NCI-H1417 treated with DMSO at 0.1 percent for 48 hours (cell line): ENCODE measurements at regions not wholly inside any gene's neighbourhood (a gene's known extent, or its start where the extent isn't known, plus 50 kb on each side); places are given as distances from the start of the nearest gene placed in this dataset.

Source experiments
- DNase-seq: peaks from one replicate; lab custom pipeline; 2025; lab: John Stamatoyannopoulos, UW

DNA sequence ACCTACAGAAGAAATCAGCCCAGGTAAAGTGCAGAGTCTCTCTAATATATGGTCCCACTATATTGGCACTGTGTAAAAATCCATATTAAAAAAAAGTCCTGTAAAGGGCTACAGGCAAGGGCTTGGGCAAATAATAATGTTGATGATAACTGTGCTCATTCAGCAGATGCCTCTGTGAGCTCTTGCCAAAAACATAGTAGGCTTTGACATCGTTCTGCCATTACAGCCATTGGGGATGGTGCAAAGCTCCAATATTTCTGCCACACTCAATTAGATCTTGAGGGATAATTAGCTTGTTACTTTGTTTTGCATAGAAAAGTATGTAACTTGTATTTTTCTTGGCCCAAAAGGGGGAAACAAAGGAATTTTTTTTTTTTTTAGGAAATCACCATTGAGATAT lies 645.5 kb upstream of the FAM241A start:
- no peak for DNase-seq

DNA sequence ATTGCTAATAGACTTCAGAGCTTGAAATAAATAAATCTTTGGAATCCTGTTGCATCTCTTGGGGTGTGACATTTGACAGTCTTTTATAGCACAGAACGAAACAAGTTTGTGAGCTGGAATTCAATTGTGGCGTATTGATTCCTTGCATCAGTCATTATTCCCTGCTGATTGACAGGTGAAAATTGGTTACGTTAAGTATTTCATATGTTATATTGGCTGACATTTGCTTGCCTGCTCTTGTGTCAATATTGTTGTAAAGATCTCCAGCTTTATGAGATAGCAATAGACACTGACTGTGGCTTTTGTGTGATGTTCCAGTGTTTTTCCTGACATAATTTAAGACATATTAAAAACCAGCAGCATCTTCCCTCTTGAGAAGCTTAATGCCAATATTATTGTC lies 644.4 kb upstream of the FAM241A start:
- no peak for DNase-seq

DNA sequence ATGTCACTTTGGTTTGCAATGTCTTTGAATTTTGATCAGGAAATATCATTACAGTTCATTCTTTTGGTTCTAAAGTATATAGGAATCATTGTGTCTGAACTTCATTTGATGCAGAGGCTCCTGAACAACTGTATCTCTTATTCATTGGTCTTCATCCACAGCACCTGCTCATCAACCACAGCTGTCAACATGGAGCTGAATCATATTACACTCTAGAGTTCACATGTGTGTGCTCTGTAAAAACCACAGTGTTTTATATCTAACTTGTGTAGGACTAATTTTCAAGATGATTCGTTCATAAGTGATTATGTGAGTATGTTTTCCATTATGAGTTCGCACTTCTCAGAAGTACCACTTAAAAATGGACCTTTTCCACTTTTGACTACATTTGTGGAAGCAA lies 643.3 kb upstream of the FAM241A start:
- DNase-seq, result no peak

DNA sequence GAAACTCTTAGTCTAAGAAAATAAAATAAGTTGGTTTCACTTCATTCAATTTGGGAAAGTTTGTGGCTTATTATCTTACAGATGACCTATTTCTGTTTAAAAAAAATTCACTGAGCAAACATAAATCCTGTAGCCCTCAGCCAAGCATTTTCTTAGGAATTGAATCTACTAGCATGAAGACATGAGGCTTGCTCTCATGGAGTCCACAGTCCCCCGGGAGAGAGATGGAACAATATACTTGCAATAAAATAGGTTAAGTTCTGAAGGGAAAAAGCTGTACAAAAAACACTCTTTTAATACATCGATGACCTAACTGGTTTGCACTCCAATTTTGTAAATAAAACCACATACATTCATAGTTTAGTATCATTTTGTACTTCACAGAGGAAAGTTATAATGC lies 642.6 kb upstream of the FAM241A start:
- DNase-seq, result no peak

DNA sequence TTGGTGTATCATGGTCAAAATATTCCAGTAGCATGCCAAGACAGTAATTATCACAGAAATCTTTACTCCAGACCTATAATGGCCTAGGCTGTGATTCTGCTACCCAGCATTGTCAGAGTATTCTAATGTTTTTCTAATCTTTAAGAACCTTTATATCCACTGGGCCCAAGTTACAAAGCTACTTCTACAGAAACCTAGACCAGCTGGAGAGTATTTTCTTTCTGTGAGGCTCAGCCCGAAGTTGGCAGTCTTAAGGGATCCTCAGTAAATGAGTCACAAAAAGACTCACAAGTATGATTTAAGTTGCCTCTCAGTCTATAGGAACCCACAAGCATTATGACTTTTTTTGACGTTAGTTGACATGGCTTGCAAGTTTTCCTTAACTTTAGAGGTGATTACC lies 638.5 kb upstream of the FAM241A start:
- no peak for DNase-seq

DNA sequence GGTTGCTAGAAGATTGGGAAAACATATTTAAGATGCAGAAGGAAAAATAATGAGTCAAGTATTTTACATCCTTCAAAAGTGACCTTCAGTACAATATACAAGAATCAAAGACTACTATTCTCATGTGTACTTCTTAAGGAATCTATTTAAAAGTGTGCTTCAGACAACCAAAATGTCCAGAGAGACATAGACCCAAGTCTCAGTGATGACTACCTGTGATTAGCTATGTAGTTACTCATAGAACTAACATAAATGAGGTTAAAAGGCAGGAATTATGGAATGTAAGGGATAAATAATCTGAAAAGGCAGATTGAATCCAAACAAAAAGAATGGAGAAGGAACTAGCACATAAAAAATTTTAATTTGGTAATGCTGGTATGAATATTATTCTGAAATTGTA lies 634.7 kb upstream of the FAM241A start:
- no peak for DNase-seq

DNA sequence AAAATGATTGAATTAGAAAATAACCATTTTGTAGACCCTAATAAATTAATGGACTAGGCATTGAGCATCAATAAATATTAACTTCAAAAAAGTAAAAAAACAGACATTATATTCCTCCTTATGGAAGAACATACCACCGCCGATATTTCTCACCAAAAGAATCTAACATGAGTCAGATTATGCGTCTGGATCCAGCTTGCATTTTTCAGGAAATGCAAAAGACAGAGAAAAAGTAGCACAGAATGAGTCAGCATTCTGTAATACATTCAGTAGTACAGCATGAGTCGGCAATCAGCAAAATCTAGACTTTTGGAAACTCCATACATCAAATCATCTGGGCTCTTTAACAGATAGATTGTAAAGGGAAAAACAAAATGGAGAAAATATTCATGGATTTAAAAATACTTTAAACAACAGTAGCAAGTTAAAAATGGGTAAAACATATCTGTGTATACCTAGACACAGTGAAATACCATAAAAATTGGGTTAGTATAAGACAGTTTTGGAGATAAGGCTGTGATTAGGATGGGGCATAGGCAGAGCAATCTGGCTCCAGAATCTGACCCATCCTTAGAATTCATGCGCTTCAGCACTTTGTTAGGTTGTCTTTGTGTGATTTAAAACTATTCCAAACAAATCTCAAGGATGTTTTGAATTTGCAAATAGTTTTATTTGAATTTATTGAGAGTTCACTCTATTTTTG lies 633.0 kb upstream of the FAM241A start:
- no peak for DNase-seq

DNA sequence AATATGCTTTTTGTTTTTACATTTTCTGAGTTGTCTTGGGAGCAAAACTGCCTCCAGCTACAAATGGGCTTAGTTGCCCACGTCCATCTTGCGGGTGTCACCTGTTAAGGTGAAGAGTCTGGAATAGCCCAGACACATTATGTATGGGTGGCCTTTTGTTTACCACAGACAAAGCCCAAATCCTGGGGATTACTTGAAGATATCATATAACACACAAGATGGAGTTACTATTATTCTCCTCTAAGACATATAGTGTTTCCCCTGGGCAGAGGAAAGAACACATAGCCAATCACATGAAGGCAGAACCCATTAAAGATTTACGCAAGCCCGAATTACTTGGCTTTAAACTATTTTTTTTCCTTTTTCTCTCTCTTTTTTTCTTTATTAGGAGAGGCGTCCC lies 625.6 kb upstream of the FAM241A start:
- DNase-seq, result no peak

DNA sequence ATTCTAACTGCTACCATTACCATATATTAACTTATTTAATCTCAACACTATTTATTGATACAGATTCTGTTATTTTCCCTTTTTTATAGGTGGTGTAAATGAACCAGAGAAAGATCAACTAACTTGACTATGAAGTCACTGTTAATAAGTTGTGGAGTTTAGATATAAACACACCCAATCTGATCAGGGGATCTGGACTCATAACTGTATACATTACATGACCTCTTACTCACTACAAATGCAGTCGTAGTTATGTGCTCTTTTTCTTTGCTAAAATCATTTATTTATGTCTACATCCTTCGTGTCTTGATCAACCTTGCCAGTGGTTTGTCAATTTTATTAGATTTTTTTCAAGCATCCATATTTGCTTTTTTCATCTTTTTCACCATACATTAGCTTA lies 614.8 kb upstream of the FAM241A start:
- no peak for DNase-seq

DNA sequence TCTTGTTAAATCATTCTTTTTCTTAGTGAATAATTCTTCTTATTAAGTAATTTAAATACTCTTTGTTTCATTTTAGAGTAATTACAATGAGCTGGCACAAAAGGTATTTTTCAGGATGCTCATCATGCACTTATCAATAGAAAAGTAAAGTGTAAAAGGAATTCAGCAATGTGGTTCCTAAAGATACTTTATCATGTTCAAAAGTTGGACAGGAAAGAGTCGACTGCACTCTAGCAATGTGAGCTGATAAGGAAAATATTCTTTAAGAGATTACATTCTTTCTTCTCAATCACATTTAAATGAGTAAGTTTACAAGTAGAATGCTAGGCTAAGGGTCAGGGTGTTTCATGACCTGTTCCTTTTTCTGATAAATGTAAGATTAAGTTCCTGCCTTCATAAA lies 609.5 kb upstream of the FAM241A start:
- DNase-seq, result no peak

DNA sequence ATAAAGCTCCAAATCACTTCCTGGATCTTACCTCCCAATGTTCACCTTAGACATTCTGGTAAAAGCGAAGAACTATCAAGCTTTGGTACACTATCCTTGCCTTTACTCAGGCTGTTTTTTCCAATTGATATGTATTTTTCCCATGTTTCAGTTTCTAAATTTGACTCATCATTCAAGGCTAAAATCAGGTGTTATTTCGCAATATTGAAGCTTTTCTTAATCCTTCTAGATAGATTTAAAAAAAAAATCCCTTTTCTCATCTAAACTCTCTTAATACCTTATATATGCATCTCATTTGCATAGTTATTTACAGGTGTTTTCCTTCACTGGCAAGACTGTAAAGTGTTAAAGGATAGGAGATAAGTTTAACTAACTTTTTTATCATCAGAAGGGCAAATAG lies 608.1 kb upstream of the FAM241A start:
- DNase-seq, result no peak

DNA sequence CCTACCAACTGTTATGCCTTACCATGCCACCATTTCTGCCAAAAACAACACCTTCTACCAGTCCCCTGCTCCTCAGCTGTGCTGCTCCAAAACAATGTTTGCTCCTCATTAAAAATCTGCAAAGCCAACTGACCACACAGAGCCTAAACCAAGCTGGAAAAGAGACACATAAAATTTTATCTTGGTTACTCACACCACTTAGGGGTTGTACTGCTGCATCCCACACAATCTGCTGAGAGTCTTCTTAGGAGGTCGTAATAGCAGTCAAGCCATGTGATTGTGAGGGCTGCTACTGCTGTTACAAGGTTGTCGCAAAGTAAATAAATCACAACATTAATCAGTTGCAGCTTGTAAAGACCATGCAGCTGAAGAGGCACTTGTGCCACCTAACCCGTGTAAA lies 607.4 kb upstream of the FAM241A start:
- DNase-seq, result no peak

DNA sequence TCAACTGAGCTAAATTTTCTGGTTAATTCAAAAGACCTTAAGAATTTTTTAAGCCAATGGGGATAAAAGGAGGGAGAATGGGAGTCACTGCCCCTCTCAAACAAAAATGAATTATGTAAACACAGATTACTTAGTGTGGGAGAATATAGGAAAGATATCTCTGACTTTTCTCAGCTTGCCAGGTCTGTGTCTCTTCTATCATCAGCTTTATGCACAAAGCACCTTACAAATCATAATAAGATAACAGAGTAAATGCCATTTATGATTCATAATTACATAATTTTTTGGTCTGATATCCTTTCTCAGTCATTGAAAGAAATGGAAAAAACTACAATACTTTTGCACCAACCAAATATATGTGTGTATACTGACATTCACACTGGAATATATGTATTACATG lies 604.6 kb upstream of the FAM241A start:
- no peak for DNase-seq

DNA sequence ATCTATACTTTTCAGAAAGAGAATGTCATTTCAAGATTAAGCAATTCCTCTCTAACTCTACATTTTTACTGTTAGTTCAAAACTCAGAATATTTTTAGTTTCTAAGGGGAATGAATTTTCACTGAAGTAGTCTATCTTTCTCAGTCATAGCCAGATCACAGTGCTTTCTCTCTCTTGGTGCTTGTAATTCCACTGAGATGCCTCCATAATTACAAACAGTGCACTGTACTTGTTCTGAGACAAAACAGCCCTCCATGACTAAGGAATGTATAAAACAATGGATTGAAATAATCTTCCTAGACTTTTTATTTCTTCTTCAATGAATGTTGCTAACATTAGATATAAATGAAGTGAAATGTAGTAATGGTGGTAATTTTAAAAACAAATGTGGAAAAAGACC lies 603.2 kb upstream of the FAM241A start:
- no peak for DNase-seq

DNA sequence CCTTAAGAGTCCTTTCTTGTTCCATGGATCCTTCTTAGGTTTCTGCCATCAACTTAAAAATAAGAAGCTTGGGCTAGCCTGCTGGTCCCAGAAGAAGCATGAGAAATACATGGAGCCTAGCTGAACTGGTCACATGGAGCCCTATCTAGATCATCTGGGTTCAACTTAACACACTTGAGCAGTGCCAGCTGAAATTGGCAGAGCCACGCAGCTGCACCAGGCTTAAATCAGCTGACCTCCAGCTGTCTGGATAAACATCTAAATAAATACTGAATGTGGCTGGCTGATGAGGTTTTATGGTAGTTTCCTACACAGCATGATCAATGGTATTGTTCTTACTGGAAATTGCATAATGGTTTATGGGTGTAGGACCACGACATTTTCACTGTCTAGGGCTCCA lies 598.4 kb upstream of the FAM241A start:
- DNase-seq, result no peak

DNA sequence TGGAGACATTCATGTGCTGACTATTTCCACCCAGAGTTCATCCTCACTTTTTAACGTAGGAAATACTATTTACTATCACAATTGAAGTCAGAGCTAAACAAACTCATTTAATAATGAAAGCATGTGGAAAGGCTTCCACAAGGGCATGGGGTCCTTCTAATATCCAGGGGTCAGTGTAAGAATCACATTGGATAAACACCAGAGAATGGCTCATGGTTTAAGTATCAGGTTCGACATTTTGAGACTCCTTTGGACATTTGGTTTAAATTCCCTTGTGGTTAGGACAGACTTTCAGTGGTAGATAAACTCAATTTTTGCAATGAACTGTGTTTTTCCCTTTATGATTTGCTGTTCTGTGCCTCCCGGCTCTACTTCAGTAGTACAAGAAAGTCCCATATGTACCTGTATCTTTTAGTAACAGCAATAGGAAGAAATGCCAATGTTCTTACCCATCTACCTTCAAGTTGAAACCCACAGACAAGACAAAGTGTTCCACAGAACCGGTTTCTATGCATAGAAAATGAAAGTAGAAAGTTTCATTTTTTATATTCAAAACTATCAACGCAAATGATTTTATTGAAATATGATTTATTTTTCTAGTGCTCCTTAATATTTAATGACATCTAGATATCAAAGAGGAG lies 589.0 kb upstream of the FAM241A start:
- DNase-seq, result no peak

DNA sequence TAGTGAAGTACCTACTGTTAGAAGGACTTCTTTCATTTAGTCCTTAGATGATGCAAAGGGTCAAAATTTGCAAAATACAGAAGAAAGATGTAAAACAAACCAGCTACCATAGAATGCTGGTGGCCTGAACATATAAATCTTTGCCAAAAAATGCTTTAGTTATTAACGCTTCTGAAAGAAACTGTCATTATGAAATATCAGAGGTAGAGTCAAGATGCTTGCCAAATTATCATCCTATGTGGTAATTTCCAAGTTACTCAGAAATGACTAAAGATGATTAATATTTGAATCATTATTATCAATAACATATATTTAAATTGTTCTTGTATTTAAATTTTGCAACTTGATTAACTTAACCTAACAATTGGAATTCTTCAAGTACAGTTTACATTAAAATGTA lies 588.4 kb upstream of the FAM241A start:
- DNase-seq, result no peak

DNA sequence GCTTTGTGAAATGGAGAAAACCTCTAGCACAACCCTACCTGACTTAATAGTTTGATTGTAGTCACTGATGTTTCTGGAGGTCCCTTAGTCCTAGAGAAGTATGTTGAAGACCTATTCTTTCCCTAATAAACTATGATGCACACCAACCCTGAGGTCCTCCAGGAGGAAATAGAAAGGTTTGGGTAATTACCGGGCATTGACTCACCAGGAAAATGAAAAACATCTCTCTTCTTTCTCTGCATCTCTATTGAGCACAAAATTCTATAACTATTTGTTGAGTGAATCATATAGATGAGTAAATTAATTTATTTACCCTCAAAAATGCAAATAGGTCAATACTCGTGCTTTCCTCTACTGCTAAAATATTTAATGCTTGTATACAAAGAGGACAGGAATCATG lies 582.4 kb upstream of the FAM241A start:
- no peak for DNase-seq

DNA sequence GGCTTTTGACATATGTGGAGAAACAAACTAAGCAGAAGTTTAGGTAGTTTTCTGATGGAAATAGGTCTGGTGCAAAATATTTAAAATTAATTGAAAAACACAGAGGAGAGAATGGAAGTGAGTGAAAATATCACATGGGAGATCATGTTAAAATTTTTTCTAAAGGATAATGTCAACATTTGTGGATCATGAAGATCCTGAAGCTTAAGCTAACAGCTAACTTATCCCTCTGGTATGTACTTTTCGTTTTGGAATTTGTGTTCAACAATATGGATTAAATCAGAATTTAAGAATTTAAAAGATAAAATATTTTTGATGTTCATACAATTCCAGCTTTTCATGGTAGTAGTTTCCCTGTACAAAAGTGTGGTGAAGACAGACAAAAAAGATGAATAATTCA lies 572.8 kb upstream of the FAM241A start:
- no peak for DNase-seq

DNA sequence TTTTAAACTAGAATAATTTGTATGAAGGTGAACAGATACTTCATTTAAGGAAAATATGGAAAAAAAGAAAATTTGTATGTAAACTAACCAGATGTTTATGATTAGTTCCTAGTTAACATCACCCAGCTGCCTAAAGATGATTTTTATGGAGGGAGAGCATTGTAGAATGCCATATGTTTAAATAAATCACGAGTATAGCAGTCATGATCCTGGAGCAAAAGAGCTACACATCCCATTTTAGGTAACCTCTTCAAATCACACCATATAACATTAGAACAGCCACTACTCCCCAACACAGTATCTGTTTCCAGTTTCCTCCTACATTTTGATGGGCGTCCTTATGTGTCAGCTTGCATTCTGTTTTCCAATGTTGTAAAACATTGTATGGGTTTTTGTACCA lies 571.9 kb upstream of the FAM241A start:
- no peak for DNase-seq

DNA sequence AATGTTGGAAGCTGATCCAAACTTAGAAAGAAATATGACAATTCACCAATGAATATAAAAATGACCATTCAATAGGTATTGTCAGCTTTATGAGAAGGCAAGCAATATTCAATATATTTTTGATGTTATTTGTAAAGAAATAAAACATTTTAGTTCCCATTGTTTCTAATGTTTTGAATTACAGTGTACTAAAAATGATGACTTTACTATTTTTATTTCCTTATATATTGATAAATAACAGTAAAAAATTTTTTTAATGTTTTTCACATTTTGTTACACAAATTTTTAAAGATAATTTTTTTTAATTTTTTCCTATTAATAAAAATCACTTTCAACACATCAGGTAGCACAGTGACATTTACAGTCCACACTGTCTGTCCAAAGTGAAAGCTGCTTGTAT lies 565.5 kb upstream of the FAM241A start:
- no peak for DNase-seq

DNA sequence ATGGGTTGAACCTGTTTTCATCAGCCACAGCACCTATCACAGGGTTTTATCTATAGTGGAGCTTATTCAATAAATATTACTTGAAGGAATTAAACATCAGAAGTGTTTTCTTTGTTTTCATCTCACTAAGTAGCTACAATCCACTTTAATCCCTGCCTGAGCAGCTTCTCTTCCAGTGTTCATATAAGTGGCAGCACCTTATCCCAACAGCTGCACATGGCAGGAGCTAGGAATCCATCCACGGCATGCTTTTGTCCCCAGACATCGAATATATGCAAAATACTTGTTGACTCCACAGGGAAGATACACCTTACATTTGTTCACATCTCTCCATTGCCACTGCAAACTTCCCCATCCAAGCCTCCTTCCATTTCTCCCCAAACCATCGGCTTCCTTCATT lies 549.8 kb upstream of the FAM241A start:
- DNase-seq, result no peak

DNA sequence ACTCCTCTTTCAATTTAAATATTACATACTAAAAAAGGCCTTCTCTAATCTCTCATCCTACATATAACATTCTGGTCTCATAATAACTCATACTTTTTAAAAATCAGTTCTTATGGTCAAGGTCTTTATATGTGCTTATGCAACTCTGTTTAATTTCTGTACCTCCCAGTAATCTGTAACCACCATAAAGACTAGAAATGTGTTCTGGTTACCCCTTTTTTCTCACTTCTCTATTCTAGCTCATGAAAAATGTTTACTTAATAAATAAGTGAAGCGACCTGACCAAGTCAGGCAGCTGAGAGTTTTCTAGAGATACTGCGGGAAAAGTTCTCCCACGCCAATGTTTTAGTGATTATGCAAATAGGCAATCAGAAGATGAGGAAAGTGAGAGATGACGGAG lies 548.8 kb upstream of the FAM241A start:
- DNase-seq, result no peak

DNA sequence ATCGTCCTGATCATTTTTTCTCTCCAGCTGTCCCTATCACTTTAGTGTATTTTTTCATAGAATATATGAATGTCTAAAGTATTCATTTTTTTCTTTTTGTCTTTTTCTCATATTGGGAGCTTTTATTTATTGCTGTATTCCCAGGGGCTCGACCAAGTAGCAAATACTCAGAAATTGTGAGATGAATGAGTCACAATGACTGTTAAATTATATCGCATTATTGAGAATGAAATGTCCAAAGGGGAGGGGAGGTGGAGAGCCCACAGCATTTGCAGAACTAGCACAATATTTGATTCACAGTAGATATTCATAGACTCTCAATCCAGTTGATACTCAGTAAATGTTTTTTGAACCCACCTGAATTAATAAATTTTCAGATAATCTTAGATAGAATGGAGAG lies 543.6 kb upstream of the FAM241A start:
- DNase-seq, result no peak
